OCI-LY1 (cell line): ENCODE measurements at regions not wholly inside any gene's neighbourhood (a gene's known extent, or its start where the extent isn't known, plus 50 kb on each side); places are given as distances from the start of the nearest gene placed in this dataset.
A peak's percentile ranks its signal among the peaks of the same experiment; 100 is the strongest.

Experiments
- EZH2 ChIP-seq: fragments of 200-600 bp; sonication (generic), shearing (Covaris generic); IDR thresholded peaks from 2 replicates; pipeline ENCODE4 v1.8.0; 2017; ENCODE audit warnings: borderline replicate concordance, mixed run types, mild to moderate bottlenecking, antibody characterized with exemption, low read length, moderate library complexity, mixed read lengths
- TF ChIP-seq, protein P1 (sequence below): fragments of 200-600 bp; sonication (generic), shearing (Covaris generic); IDR thresholded peaks from 2 replicates; pipeline ENCODE4 v1.5.1; 2017; ENCODE audit warnings: mild to moderate bottlenecking, antibody characterized with exemption, low read length, moderate library complexity, mixed read lengths

DNA sequence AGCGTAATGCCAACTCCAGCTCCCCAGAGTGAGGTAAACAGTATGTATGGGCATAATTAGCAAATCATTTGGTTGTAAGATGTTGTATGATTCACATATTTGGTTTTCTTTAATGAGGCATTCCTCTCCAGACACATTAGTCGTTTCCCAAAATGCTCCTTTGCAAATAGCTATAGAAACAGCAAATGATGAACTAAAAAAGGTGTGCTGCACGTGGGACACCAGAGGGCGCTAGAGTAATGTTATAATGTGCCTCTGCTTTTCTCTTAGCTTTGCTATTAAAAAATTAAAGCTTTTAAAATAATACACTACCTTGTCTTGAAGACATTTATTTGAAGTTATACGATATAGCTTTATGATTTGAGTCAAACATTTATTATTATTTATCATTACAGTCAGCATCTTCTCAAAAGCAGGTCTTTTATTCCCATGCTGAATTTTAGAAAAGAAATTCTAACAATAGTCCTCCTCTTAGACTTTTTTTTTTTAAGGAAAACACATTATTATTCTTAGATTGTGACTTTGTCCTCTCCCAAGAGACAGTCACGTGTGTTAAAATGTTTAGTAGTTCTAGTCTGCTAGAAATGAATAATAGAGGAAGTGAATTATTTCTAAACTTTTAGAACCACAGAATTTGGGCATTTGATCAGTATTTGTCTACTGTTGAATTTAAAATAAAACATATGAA lies 121.6 kb upstream of the FRY start:
- no peak for TF ChIP-seq EZH2
- TF ChIP-seq, protein P1, sequence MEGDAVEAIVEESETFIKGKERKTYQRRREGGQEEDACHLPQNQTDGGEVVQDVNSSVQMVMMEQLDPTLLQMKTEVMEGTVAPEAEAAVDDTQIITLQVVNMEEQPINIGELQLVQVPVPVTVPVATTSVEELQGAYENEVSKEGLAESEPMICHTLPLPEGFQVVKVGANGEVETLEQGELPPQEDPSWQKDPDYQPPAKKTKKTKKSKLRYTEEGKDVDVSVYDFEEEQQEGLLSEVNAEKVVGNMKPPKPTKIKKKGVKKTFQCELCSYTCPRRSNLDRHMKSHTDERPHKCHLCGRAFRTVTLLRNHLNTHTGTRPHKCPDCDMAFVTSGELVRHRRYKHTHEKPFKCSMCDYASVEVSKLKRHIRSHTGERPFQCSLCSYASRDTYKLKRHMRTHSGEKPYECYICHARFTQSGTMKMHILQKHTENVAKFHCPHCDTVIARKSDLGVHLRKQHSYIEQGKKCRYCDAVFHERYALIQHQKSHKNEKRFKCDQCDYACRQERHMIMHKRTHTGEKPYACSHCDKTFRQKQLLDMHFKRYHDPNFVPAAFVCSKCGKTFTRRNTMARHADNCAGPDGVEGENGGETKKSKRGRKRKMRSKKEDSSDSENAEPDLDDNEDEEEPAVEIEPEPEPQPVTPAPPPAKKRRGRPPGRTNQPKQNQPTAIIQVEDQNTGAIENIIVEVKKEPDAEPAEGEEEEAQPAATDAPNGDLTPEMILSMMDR = peak; percentile 81
